Skeletal muscle cell (primary cell): ENCODE measurements at regions not wholly inside any gene's neighbourhood (a gene's known extent, or its start where the extent isn't known, plus 50 kb on each side); places are given as distances from the start of the nearest gene placed in this dataset.

Experiments
- DNase-seq: peaks from one replicate; pipeline ENCODE4 v3.0.0-alpha.2; 2010; ENCODE audit warnings: low read depth
- H3K4me3 ChIP-seq: 2 replicates; pipeline ENCODE4 v1.5.1; 2011; ENCODE audit warnings: low read depth, mild to moderate bottlenecking, control low read depth, low read length, moderate library complexity

DNA sequence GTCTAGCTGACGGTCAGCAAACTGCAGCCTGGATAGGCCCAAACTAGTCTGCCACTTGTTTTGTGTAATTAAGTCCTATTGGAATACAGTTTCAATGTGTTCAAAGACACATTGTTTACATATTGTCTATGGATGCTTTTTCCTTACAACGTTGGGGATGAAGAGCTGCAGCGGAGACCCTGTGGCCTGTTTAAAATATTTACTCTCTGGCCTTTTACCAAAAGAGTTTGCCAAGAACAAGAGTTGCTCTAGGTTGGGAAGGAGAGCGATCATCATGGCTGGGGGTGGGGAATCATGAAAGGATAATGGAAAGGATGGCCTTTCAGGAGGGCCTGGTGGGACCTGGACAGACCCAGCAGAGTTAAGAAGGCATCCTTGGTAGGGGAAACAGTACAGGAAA is 274.9 kb upstream of the ZFHX3 start:
- no peak overlapping the region for H3K4me3 ChIP-seq
- DNase-seq, result no peak

- no peak for DNase-seq
Observed at GRCh38 chr16:73321853-73322252, 273.9 kb upstream of the ZFHX3 start.

GRCh38 chr16:73319737-73320136 is 271.8 kb upstream of the ZFHX3 start:
- H3K4me3 ChIP-seq, result no peak overlapping the region
- DNase-seq, result no peak

More at GRCh38 chr16:73321853-73322252, 273.9 kb upstream of the ZFHX3 start:
- H3K4me3 ChIP-seq, result no peak overlapping the region

DNA sequence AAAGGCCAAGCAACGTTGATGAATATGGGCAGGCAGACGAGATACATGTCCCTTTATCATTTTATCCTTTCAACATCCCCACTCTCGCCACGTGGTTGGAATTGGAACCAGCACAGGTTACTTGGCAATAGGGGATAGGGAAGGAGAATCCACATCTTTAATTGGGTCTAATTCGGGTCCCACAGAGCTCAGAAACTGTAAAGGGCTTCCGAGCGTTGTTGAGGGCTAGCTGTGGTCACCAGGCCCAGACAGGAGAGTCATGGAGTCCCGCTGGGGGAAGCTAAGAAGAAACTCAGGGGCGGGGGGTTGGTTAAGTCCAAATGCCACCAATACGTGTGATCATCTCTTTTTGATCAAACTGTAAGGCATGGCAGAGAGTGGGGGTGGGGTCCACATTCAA is 271.3 kb upstream of the ZFHX3 start:
- DNase-seq, result no peak

GRCh38 chr16:73317321-73317857 is 269.5 kb upstream of the ZFHX3 start:
- H3K4me3 ChIP-seq, result no peak overlapping the region
- DNase-seq, result no peak

More for the DNA sequence above, 271.3 kb upstream of the ZFHX3 start:
- no peak overlapping the region for H3K4me3 ChIP-seq

DNA sequence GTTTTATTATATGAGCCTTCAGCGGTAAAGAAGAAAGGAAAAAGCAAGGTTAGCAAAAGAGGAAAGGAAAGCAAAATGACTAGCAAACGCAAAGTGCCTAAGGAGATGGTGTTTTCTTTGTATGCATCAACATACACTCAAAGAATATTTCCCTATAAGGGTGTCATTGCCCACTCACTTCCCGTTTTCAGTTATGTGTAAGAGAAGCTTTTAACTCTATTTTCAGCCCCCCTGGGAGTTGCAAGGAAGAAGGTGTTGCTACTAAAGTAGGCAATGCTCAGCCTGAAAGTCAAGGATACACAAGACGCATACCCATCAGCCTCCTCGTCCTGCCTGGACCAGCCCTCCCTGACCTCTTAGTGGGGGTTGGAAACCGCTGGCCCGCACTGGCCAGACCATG is 267.7 kb upstream of the ZFHX3 start:
- no peak for DNase-seq
- no peak overlapping the region for H3K4me3 ChIP-seq

- no peak for DNase-seq
- H3K4me3 ChIP-seq, result no peak overlapping the region
Observed at GRCh38 chr16:73313950-73314349, 266.0 kb upstream of the ZFHX3 start.

GRCh38 chr16:73311857-73312723 is 264.2 kb upstream of the ZFHX3 start:
- DNase-seq, result no peak
- H3K4me3 ChIP-seq, result no peak overlapping the region

- no peak overlapping the region for H3K4me3 ChIP-seq
- DNase-seq, result no peak
Observed at GRCh38 chr16:73308771-73309170, 260.8 kb upstream of the ZFHX3 start.

- no peak for DNase-seq
- no peak overlapping the region for H3K4me3 ChIP-seq
Observed at GRCh38 chr16:73306901-73307413, 259.0 kb upstream of the ZFHX3 start.

DNA sequence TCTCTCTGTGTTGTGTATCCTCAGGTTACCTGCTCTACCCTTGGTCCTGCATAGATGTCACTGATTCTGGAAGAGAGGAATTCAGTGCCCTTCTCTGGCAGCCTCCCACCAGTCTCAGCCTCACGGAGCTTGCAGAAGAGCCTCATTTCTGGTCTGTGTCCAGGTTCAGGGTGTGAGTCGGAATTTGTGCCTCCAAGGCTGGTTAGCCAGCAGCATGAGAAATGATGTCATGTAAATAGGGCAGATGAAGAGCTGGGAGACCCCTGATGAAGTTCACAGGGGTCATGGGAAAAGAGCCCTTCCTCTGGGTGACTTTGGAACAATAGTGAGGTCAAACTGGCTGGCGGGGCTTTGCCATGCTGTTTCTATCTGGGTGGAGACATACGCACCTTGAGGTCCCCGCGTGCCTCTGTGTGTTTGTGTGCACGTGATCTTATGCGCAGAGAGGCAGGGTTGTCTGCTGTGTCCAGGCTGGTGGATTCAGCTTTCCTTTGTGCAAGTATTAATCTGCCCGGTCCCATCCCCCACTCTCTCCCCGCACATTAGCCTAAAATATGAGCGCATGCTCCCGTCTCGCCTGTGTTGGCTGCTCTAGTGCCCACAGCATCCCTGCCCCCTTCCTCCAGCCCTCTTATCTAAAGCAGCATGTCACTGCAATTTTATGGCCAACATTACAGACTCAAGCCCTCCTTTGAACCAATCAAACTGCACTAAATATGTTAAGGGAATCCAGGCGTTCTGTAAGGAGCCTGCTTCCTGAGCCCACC is 256.3 kb upstream of the ZFHX3 start:
- DNase-seq, result no peak
- no peak overlapping the region for H3K4me3 ChIP-seq

DNA sequence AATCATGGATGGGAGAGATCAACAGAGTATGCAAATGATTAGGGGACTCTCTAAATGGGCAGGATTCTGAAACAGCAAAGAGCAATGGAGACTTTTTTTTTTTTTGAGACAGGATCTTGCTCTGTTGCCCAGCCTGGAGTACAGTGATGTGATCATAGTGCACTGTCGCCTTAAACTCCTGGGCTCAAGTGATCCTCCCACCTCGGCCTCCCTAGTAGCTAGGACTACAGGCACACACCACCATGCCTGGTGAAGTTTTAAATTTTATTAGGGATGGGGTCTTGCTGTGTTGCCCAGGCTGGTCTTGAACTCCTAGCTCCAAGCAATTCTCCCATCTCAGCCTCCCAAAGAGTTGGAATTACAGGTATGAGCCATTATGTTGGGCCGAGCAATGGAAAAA is 255.0 kb upstream of the ZFHX3 start:
- DNase-seq, result no peak

DNA sequence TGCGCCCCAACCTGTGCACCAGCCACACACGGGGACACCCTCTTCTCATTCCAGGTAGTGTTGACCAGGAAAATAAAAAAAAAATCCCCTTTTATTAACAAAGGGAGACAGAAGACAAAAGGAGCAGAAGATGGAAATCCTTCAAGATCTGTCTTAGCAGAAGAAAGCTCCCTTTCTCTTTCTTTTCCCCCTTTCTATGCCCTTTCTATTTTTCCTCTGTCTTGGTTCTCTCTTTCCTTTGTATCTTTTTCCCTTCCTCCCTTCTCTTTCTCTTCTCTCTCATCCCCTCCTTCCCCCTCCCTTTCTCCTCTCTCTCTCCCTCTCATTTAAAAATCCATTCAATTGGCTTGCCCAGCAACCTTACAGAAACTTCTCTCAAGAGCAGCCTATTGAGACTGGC is 254.1 kb upstream of the ZFHX3 start:
- DNase-seq, result no peak
- no peak overlapping the region for H3K4me3 ChIP-seq

More for the DNA sequence above, 255.0 kb upstream of the ZFHX3 start:
- no peak overlapping the region for H3K4me3 ChIP-seq

DNA sequence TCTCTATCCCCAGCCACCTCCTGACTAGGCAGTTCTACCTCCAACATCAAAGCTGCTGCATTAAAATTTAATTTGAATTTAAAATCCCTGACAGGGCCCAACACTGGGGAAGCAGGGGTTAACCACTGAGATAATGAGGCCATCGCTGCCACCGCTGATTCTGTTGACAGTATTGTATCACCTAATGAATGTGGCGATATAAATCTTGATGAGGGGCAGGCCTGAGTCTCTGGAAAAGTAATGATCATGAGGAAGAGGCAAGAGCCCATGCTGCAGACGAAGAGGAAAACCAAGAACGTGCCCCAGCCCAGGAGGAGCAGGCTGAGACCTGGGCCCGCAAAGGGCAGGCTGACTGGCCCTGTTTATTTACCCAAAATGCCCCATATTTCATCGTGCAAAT is 251.4 kb upstream of the ZFHX3 start:
- H3K4me3 ChIP-seq, result no peak overlapping the region
- no peak for DNase-seq

GRCh38 chr16:73298562-73298961 is 250.6 kb upstream of the ZFHX3 start:
- DNase-seq, result no peak
- no peak overlapping the region for H3K4me3 ChIP-seq

GRCh38 chr16:73290258-73290657 is 242.3 kb upstream of the ZFHX3 start:
- DNase-seq, result no peak
- no peak overlapping the region for H3K4me3 ChIP-seq

GRCh38 chr16:73289232-73289631 is 241.3 kb upstream of the ZFHX3 start:
- no peak overlapping the region for H3K4me3 ChIP-seq
- no peak for DNase-seq

DNA sequence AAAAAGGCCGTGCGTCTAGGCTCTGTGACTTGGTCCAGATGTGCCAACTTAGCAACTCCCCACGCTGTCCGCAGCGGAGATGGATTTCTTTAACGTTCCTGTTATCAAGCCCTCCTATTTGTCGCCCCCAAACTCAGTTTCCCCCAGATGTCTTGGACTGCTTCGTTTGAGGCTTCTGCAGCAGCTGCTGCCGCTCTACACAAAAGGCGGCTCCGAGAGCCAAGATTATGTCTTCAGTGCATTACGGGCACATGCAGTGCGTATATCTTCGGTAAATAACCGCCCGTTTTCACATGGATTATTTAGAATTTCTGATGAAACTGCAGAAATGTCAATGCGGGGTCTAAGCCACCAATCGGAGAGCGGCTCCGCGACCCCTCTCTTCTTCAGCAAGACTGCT is 240.6 kb upstream of the ZFHX3 start:
- no peak for DNase-seq
- H3K4me3 ChIP-seq, result no peak overlapping the region

GRCh38 chr16:73287859-73288405 is 240.0 kb upstream of the ZFHX3 start:
- DNase-seq, result no peak
- H3K4me3 ChIP-seq, result no peak overlapping the region
